ENCODE measurements at regions not wholly inside any gene's neighbourhood (a gene's known extent, or its start where the extent isn't known, plus 50 kb on each side); places are given as distances from the start of the nearest gene placed in this dataset.

GRCh38 chr9:12516031-12516430, 177.2 kb upstream of the TYRP1 start:
- Histone ChIP-seq H2AK9ac (replicated peaks; ENCODE audit: low read depth, low read length, poor library complexity) (no peak overlapping the region), H3K4me1 (ENCODE audit: control insufficient read depth, insufficient read depth, low read length) (no peaks in the 10 kb centered on the region), H4K5ac (ENCODE audit: low read depth, low read length) (no peak overlapping the region), H3K9me3 (ENCODE audit: control insufficient read depth, insufficient read depth, low read length) (no peaks in the 10 kb centered on the region), H3K27ac (ENCODE audit: insufficient read depth, low read length) (no peak overlapping the region), H3K9ac (ENCODE audit: low read depth, low read length) (no peak overlapping the region), H3K4me2 (ENCODE audit: low read depth, low read length) (no peak overlapping the region), H3K18ac (ENCODE audit: low read depth, low read length) (no peak overlapping the region), H2BK15ac (ENCODE audit: low read depth, low read length) (no peak overlapping the region), H3K79me1 (ENCODE audit: low read depth in 1 of 2, low read length in 2 of 2) (no peaks in the 10 kb centered on the region), H4K8ac (ENCODE audit: low read depth in 2 of 2, low read length in 2 of 2) (no peak overlapping the region), H3K23ac (ENCODE audit: low read depth, low read length) (no peak overlapping the region), H4K91ac (ENCODE audit: insufficient read depth, low read depth, low read length) (no peak overlapping the region), H2AFZ (replicated peaks; ENCODE audit: low read length, poor library complexity) (no peak overlapping the region), H4K20me1 (ENCODE audit: insufficient read depth, low read length) (no peaks in the 10 kb centered on the region), H2BK120ac (ENCODE audit: low read depth, low read length) (no peak overlapping the region), H3K4ac (ENCODE audit: low read depth, low read length) (no peak overlapping the region), H3K56ac (ENCODE audit: extremely low read depth, insufficient read depth, low read length) (no peak overlapping the region), H2AK5ac (ENCODE audit: low read depth, low read length) (no peak overlapping the region), H2BK20ac (ENCODE audit: low read depth, low read length) (no peak overlapping the region), H2BK5ac (ENCODE audit: low read depth, low read length, poor library complexity, severe bottlenecking) (no peak overlapping the region), H3K9me1 (ENCODE audit: insufficient read depth, low read length) (no peaks in the 10 kb centered on the region), H3K14ac (replicated peaks; ENCODE audit: low read depth, low read length) (no peak overlapping the region), H3K36me3 (ENCODE audit: control insufficient read depth, insufficient read depth, low read length) (no peaks in the 10 kb centered on the region), H3K4me3 (ENCODE audit: insufficient read depth, low read depth, low read length) (no peak overlapping the region), H3K27me3 (ENCODE audit: control insufficient read depth, insufficient read depth, low read length) (no peaks in the 10 kb centered on the region)
- DNase-seq = no peak
- in situ Hi-C loops (cut with MboI; ENCODE audit: low sequenced_read_pairs) = no loop called here
- dilution Hi-C loops (cut with HindIII; ENCODE audit: low sequenced_read_pairs, unreplicated experiment) = no loop called here
- TF ChIP-seq CTCF (conservative IDR thresholded peaks at IDR 0.05; ENCODE audit: low read depth, low read length) (no peak), RAD21 (IDR thresholded peaks at IDR 0.05; ENCODE audit: low read length) (no peak), NFE2L2 (IDR thresholded peaks at IDR 0.05; ENCODE audit: low read depth, low read length) (no peak), POLR2A (IDR thresholded peaks at IDR 0.05; ENCODE audit: low read depth, low read length) (no peak), USF2 (IDR thresholded peaks at IDR 0.05; ENCODE audit: low read depth, low read length) (no peak), FOS (IDR thresholded peaks at IDR 0.05; ENCODE audit: low read depth, low read length) (no peak), MAZ (IDR thresholded peaks at IDR 0.05; ENCODE audit: borderline replicate concordance, low read depth, low read length) (no peak), CEBPB (IDR thresholded peaks at IDR 0.05; ENCODE audit: low read depth, low read length) (no peak), RCOR1 (IDR thresholded peaks at IDR 0.05; ENCODE audit: insufficient replicate concordance, low read length) (no peak), MAFK (IDR thresholded peaks at IDR 0.05; ENCODE audit: low read depth, low read length) (no peak), ELK1 (IDR thresholded peaks at IDR 0.05; ENCODE audit: borderline replicate concordance, low read depth, low read length) (no peak), MXI1 (IDR thresholded peaks at IDR 0.05; ENCODE audit: borderline replicate concordance, low read depth, low read length) (no peak), CHD1 (IDR thresholded peaks at IDR 0.05; ENCODE audit: low read depth, low read length) (no peak)
- ChIA-PET CTCF (no interaction called here), POLR2A (ENCODE audit: unreplicated experiment) (no interaction called here)
- 56% methylated on average over 2 of the region's 2 CpGs; no CpG with 5 or more reads in 1 of the 2 experiments for WGBS, 2 experiments (ENCODE audit: extremely low coverage in 2 of 2, insufficient read length in 1 of 2)
- BruUV-seq (replicated peaks) = no TSS peak
- intact Hi-C loops (cut with micrococcal nuclease) = no loop called here
- ATAC-seq (ENCODE audit: low read depth) = no peak

All from IMR-90 (cell line).